Breast epithelium (tissue), 3 donors: ENCODE measurements at regions not wholly inside any gene's neighbourhood (a gene's known extent, or its start where the extent isn't known, plus 50 kb on each side); places are given as distances from the start of the nearest gene placed in this dataset.

ENCODE experiments used
- POLR2A ChIP-seq: fragments of 450-650 bp; IDR thresholded peaks from one replicate; pipeline ENCODE4 v1.6.1; 2016; ENCODE audit warnings: antibody characterized with exemption, mild to moderate bottlenecking, moderate library complexity
- POLR2AphosphoS5 ChIP-seq, 3 donors: sonication (generic); formaldehyde crosslinking; IDR thresholded peaks; one replicate each; pipeline ENCODE4 v1.6.1; 2017; ENCODE audit warnings: antibody characterized with exemption in 3 of 3
- TF ChIP-seq, protein P1 (sequence below), 3 donors: fragments of 450-650 bp; IDR thresholded peaks; one replicate each; pipeline ENCODE4 v1.5.1; 2016 to 2017; ENCODE audit warnings: antibody characterized with exemption in 3 of 3, mild to moderate bottlenecking in 3 of 3, moderate library complexity in 3 of 3

DNA sequence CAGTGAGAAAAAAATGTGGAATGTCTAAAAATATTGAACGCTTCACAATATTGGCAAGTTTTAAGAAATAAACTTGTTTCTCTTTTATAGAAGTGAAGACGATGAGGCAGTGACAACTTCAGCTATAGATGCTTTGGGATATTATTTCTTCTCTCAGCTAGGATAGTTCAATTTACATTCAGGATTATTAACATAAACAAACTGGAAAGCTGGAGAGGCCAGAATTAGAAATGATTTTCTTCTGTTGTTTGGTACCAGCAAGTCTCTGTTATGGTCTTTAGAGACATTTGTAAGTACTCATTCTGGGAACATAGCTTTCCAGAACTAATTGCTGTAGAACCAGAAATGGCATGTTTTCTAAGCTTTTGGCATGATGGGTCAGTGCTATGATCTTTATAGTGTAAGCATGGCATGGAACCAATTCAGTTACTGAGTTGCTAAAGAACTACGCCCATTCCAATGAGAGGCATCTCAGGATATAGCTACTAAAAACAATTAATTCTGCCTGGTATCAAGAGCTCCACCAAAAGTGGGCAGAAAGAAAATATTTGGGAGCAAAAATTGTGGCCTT is 599.5 kb upstream of the B3GALT2 start:
- TF ChIP-seq, protein P1, sequence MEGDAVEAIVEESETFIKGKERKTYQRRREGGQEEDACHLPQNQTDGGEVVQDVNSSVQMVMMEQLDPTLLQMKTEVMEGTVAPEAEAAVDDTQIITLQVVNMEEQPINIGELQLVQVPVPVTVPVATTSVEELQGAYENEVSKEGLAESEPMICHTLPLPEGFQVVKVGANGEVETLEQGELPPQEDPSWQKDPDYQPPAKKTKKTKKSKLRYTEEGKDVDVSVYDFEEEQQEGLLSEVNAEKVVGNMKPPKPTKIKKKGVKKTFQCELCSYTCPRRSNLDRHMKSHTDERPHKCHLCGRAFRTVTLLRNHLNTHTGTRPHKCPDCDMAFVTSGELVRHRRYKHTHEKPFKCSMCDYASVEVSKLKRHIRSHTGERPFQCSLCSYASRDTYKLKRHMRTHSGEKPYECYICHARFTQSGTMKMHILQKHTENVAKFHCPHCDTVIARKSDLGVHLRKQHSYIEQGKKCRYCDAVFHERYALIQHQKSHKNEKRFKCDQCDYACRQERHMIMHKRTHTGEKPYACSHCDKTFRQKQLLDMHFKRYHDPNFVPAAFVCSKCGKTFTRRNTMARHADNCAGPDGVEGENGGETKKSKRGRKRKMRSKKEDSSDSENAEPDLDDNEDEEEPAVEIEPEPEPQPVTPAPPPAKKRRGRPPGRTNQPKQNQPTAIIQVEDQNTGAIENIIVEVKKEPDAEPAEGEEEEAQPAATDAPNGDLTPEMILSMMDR (IDR thresholded peaks at IDR 0.05) = no peak
- TF ChIP-seq POLR2AphosphoS5 (IDR thresholded peaks at IDR 0.05) (no peak), POLR2A (no peak)
